ENCODE measurements at regions not wholly inside any gene's neighbourhood (a gene's known extent, or its start where the extent isn't known, plus 50 kb on each side); places are given as distances from the start of the nearest gene placed in this dataset.

- TF ChIP-seq BHLHE40 (IDR thresholded peaks at IDR 0.05; ENCODE audit: borderline replicate concordance) (no peak), SP1 (IDR thresholded peaks at IDR 0.05) (no peak), FOXM1 (IDR thresholded peaks at IDR 0.05; ENCODE audit: borderline replicate concordance) (no peak), ELF4 (IDR thresholded peaks at IDR 0.05) (no peak), ZNF384 (IDR thresholded peaks at IDR 0.05) (no peak), PKNOX1 (IDR thresholded peaks at IDR 0.05) (no peak)
These were observed 238.3 kb downstream of the EPM2A start for GRCh38 chr6:145497006-145497405.
